GM19372 (cell line): ENCODE measurements at regions not wholly inside any gene's neighbourhood (a gene's known extent, or its start where the extent isn't known, plus 50 kb on each side); places are given as distances from the start of the nearest gene placed in this dataset.

Experiments
- ATAC-seq: cut with Tn5 transposase; IDR thresholded peaks from one replicate; pipeline ENCODE4 v1.9.1; 2021; ENCODE audit warnings: mild to moderate bottlenecking, low read depth, moderate library complexity; ENCODE audit not compliant: unreplicated experiment

GRCh38 chr1:99561952-99562351 lies 84.0 kb upstream of the PALMD start:
- ATAC-seq: no peak

GRCh38 chr1:99565606-99566289 lies 80.2 kb upstream of the PALMD start:
- no peak for ATAC-seq

- ATAC-seq: no peak
Measured at GRCh38 chr1:99566290-99567021, 79.5 kb upstream of the PALMD start.

GRCh38 chr1:99570486-99571089 lies 75.3 kb upstream of the PALMD start:
- ATAC-seq: no peak

GRCh38 chr1:99571092-99571734 lies 74.7 kb upstream of the PALMD start:
- no peak for ATAC-seq

GRCh38 chr1:99573431-99574217 lies 72.3 kb upstream of the PALMD start:
- no peak for ATAC-seq

GRCh38 chr1:99577313-99577712 lies 68.6 kb upstream of the PALMD start:
- ATAC-seq: no peak

- no peak for ATAC-seq
Measured at GRCh38 chr1:99579691-99580172, 66.2 kb upstream of the PALMD start.

- no peak for ATAC-seq
Measured at GRCh38 chr1:99580451-99580850, 65.5 kb upstream of the PALMD start.

- no peak for ATAC-seq
Measured at GRCh38 chr1:99587008-99587407, 58.9 kb upstream of the PALMD start.

GRCh38 chr1:99589186-99589636 lies 56.7 kb upstream of the PALMD start:
- no peak for ATAC-seq

- no peak for ATAC-seq
Measured at GRCh38 chr1:99590578-99591209, 55.2 kb upstream of the PALMD start.

- ATAC-seq: no peak
Measured at GRCh38 chr1:99591886-99592285, 54.0 kb upstream of the PALMD start.

- ATAC-seq: no peak
Measured at GRCh38 chr1:99594205-99594604, 51.7 kb upstream of the PALMD start.

- ATAC-seq: no peak
Measured at GRCh38 chr1:99595041-99595440, 50.9 kb upstream of the PALMD start.

GRCh38 chr1:99595441-99595840 lies 50.5 kb upstream of the PALMD start:
- no peak for ATAC-seq
